AG04450 (cell line): ENCODE measurements at regions not wholly inside any gene's neighbourhood (a gene's known extent, or its start where the extent isn't known, plus 50 kb on each side); places are given as distances from the start of the nearest gene placed in this dataset.

Experiments
- CTCF ChIA-PET: fragments of 300-600, 350-600 bp; formaldehyde crosslinking; extraction: SDS; loops from one replicate; lab custom pipeline; 2022; ENCODE audit warnings: antibody characterized with exemption, inconsistent platforms; lab: Charles Lee
- POLR2A ChIA-PET: fragments of 350-600 bp; formaldehyde crosslinking; extraction: SDS; loops from one replicate; lab custom pipeline; 2021; ENCODE audit warnings: antibody characterized with exemption, inconsistent platforms; lab: Yijun Ruan, JAX
- DNase-seq: peaks from one replicate; pipeline ENCODE4 v3.0.0-alpha.2; 2011; ENCODE audit warnings: low read depth, low spot score
- H3K27ac ChIP-seq: one replicate; pipeline ENCODE4 v1.5.1; 2012; ENCODE audit warnings: low read depth, low read length, control low read depth
- H3K27me3 ChIP-seq: one replicate; pipeline ENCODE4 v1.6.0; 2012; ENCODE audit warnings: low read length; ENCODE audit not compliant: control insufficient read depth, insufficient read depth
- H3K4me3 ChIP-seq: 2 replicates; pipeline ENCODE4 v1.5.1; 2011; ENCODE audit warnings: mild to moderate bottlenecking, low read depth, low read length, control low read depth
- H3K9me3 ChIP-seq: 2 replicates; pipeline ENCODE4 v1.5.1; 2012; ENCODE audit warnings: low read length; ENCODE audit not compliant: control insufficient read depth, insufficient read depth
- TF ChIP-seq, protein P1 (sequence below): IDR thresholded peaks from 2 replicates; pipeline ENCODE4 v1.5.1; 2011; ENCODE audit warnings: low read depth, low read length, control low read depth, inconsistent platforms

DNA sequence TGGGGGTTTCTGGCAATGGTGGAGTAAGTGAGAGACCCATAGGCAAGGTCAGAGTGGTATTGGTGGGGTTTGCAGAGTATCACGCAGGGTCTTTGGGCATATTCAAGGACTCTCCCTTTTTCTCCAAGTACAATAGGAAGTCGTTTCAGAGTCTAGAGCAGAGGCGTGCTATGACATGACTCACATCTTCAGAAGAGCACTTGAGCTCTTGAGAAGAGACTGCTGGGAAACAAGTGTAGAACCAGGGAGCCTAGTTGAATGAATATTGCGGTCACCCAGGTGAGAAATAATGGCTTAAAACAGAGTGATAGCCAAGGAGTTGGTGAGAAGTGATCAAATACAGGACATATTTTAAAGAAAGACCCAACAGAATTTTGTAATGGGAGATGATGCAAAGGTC lies 813.4 kb downstream of the TLE1 start:
- TF ChIP-seq, protein P1, sequence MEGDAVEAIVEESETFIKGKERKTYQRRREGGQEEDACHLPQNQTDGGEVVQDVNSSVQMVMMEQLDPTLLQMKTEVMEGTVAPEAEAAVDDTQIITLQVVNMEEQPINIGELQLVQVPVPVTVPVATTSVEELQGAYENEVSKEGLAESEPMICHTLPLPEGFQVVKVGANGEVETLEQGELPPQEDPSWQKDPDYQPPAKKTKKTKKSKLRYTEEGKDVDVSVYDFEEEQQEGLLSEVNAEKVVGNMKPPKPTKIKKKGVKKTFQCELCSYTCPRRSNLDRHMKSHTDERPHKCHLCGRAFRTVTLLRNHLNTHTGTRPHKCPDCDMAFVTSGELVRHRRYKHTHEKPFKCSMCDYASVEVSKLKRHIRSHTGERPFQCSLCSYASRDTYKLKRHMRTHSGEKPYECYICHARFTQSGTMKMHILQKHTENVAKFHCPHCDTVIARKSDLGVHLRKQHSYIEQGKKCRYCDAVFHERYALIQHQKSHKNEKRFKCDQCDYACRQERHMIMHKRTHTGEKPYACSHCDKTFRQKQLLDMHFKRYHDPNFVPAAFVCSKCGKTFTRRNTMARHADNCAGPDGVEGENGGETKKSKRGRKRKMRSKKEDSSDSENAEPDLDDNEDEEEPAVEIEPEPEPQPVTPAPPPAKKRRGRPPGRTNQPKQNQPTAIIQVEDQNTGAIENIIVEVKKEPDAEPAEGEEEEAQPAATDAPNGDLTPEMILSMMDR = no peak
- no peak overlapping the region for H3K4me3 ChIP-seq
- no peak overlapping the region for H3K27ac ChIP-seq
- ChIA-PET CTCF (no interaction called here), POLR2A (no interaction called here)
- no peaks in the 10 kb centered on the region for H3K9me3 ChIP-seq
- no peak for DNase-seq
- no peaks in the 10 kb centered on the region for H3K27me3 ChIP-seq

DNA sequence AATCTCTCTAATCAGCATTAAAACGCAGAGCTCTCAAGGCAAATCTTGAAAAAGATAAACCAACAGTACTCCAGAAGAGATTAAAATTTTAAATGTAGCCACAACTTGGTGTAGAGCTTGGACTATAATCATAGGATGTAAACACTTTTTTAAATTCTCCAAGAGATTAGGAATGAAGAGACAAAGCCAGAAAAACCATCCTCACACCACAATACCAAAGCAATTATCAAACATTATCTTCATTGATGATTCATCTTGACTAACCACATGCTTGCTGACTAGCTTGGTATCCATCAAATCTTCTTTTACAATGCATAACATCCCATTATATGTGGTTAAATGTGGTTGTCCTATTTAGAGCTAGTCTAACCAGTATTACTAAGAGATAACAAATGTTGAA lies 815.1 kb downstream of the TLE1 start:
- CTCF ChIA-PET = no interaction called here

DNA sequence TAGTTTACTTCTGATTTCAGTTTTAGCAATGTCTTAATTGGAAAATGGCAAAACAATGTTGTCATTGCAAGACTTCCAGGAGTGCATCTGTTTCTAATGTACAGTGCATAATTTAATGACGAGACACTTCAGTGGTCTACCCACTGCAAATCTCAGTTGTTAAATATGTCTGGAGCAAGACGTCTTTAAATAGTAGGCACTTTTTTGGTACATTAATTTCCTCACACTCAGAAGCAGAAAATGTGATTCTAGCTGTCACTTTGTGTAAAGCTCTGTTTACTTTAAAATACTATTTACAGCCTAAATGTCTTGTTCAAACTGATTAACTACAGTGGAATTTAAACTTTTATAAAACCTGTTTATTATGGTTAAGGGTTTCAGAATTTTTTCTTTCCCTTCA lies 815.5 kb downstream of the TLE1 start:
- Histone ChIP-seq H3K4me3 (no peak overlapping the region), H3K27me3 (no peaks in the 10 kb centered on the region), H3K27ac (no peak overlapping the region), H3K9me3 (no peaks in the 10 kb centered on the region)
- ChIA-PET CTCF (interaction anchor here (0.6 kb wide), 1 partner anchor 1733 kb away, joined by 3 read pairs; no protein-coding TSS in a partner anchor), POLR2A (no interaction called here)
- peak; percentile 10 for DNase-seq
- TF ChIP-seq, protein P1 = no peak

More for the DNA sequence above, 815.1 kb downstream of the TLE1 start:
- TF ChIP-seq, protein P1 = no peak
- H3K4me3 ChIP-seq = no peak overlapping the region
- H3K27ac ChIP-seq = no peak overlapping the region
- DNase-seq = peak; percentile 41
- POLR2A ChIA-PET = no interaction called here
- H3K27me3 ChIP-seq = no peaks in the 10 kb centered on the region
- H3K9me3 ChIP-seq = no peaks in the 10 kb centered on the region

DNA sequence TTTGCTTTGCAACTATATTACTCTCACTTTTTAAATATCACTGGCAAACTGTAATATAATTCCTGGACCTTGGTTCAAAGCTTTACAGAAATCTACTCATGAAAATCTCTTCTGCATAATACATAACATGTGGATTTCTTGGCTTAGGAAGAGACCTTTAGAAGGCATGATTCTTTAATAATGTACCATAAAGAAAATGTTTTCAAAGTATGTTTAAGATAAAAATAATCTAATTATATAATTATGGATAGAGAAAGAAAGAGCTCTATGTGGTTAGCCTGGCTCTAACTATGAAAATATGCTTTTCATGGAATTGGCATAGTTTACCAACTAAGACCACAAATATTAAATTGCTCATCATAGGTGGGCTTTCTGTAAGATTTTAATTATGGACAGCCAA lies 817.8 kb downstream of the TLE1 start:
- no peaks in the 10 kb centered on the region for H3K27me3 ChIP-seq
- ChIA-PET CTCF (no interaction called here), POLR2A (no interaction called here)
- TF ChIP-seq, protein P1 = no peak
- no peak for DNase-seq
- peaks cover under 1% of the 10 kb centered on the region; the same call in 1 of the 2 replicates for H3K9me3 ChIP-seq
- no peak overlapping the region for H3K27ac ChIP-seq
- no peak overlapping the region for H3K4me3 ChIP-seq

DNA sequence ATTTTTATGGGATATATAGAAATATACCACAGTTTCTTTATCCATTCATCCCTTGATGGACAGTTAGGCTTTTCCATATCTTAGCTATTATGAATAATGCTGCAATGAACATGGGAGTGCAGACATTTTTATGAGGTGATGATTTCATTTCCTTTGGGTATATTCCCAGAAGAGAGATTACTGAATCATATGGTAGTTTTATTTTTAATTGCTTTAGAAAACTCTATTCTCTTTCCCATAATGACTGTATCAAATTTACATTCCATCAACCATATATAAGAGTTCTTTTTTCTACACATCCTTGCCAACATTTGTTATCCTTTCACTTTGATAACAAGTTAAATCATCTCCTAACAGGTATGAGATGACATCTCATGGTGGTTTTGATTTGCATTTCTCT lies 821.6 kb downstream of the TLE1 start:
- Histone ChIP-seq H3K4me3 (no peak overlapping the region), H3K27ac (no peak overlapping the region), H3K27me3 (no peaks in the 10 kb centered on the region), H3K9me3 (peaks cover 2% of the 10 kb centered on the region; the same call in 1 of the 2 replicates)
- TF ChIP-seq, protein P1 = no peak
- CTCF ChIA-PET = interaction anchor here (0.6 kb wide), 1 partner anchor 18 kb away, joined by 3 read pairs; no protein-coding TSS in a partner anchor
- DNase-seq = no peak
- POLR2A ChIA-PET = no interaction called here
